SW 1271 (cell line): ENCODE measurements at regions not wholly inside any gene's neighbourhood (a gene's known extent, or its start where the extent isn't known, plus 50 kb on each side); places are given as distances from the start of the nearest gene placed in this dataset.

Experiments
- DNase-seq, 2 experiments: peaks; one replicate each; lab custom pipeline; 2025; lab: John Stamatoyannopoulos, UW

GRCh38 chr4:123990310-123990870 lies 593.8 kb downstream of the SPRY1 start:
- no peak for DNase-seq

GRCh38 chr4:123994917-123995316 lies 598.3 kb downstream of the SPRY1 start:
- DNase-seq: peak in 1 of 2 experiments; percentile 4

- peak in 1 of 2 experiments; percentile 25 for DNase-seq
Observed at GRCh38 chr4:123995936-123996335, 599.3 kb downstream of the SPRY1 start.

- DNase-seq: peak in 1 of 2 experiments; percentile 43
Observed at GRCh38 chr4:123996718-123997510, 600.3 kb downstream of the SPRY1 start.

- no peak for DNase-seq
Observed at GRCh38 chr4:123997776-123998449, 601.3 kb downstream of the SPRY1 start.

GRCh38 chr4:124000233-124000632 lies 603.6 kb downstream of the SPRY1 start:
- DNase-seq: no peak

- no peak for DNase-seq
Observed at GRCh38 chr4:124015766-124016165, 619.2 kb downstream of the SPRY1 start.

- DNase-seq: no peak
Observed at GRCh38 chr4:124017185-124017785, 620.7 kb downstream of the SPRY1 start.

GRCh38 chr4:124018383-124019317 lies 622.1 kb downstream of the SPRY1 start:
- peak in 1 of 2 experiments; percentile 49 for DNase-seq

- DNase-seq: no peak
Observed at GRCh38 chr4:124019749-124020549, 623.4 kb downstream of the SPRY1 start.

GRCh38 chr4:124025000-124025399 lies 628.4 kb downstream of the SPRY1 start:
- no peak for DNase-seq

GRCh38 chr4:124025428-124025827 lies 628.8 kb downstream of the SPRY1 start:
- no peak for DNase-seq

- no peak for DNase-seq
Observed at GRCh38 chr4:124028182-124028581, 631.6 kb downstream of the SPRY1 start.

GRCh38 chr4:124030147-124030546 lies 633.6 kb downstream of the SPRY1 start:
- DNase-seq: no peak

GRCh38 chr4:124032035-124032434 lies 635.4 kb downstream of the SPRY1 start:
- no peak for DNase-seq

GRCh38 chr4:124035364-124036041 lies 638.9 kb downstream of the SPRY1 start:
- DNase-seq: no peak

- no peak for DNase-seq
Observed at GRCh38 chr4:124037236-124037635, 640.6 kb downstream of the SPRY1 start.

GRCh38 chr4:124044330-124044729 lies 647.7 kb downstream of the SPRY1 start:
- DNase-seq: no peak

GRCh38 chr4:124044867-124045266 lies 648.3 kb downstream of the SPRY1 start:
- DNase-seq: no peak

GRCh38 chr4:124046190-124046589 lies 649.6 kb downstream of the SPRY1 start:
- DNase-seq: no peak
